GM18508 (cell line): ENCODE measurements at regions not wholly inside any gene's neighbourhood (a gene's known extent, or its start where the extent isn't known, plus 50 kb on each side); places are given as distances from the start of the nearest gene placed in this dataset.

ENCODE experiments used
- ATAC-seq: cut with Tn5 transposase; IDR thresholded peaks from one replicate; pipeline ENCODE4 v1.9.1; 2021; ENCODE audit warnings: moderate number of reproducible peaks; ENCODE audit not compliant: insufficient read depth, unreplicated experiment

GRCh38 chr19:30167206-30167868, 204.8 kb upstream of the ZNF536 start:
- ATAC-seq = no peak

- no peak for ATAC-seq
Observed at GRCh38 chr19:30167976-30168635, 204.1 kb upstream of the ZNF536 start.

- no peak for ATAC-seq
Observed at GRCh38 chr19:30168760-30169159, 203.4 kb upstream of the ZNF536 start.

- ATAC-seq = no peak
Observed at GRCh38 chr19:30169196-30169900, 202.8 kb upstream of the ZNF536 start.

GRCh38 chr19:30170081-30170480, 202.1 kb upstream of the ZNF536 start:
- ATAC-seq = no peak

GRCh38 chr19:30170495-30171137, 201.6 kb upstream of the ZNF536 start:
- ATAC-seq = no peak

GRCh38 chr19:30171138-30171635, 201.0 kb upstream of the ZNF536 start:
- ATAC-seq = no peak

- ATAC-seq = no peak
Observed at GRCh38 chr19:30171795-30172612, 200.2 kb upstream of the ZNF536 start.

- ATAC-seq = no peak
Observed at GRCh38 chr19:30172613-30173242, 199.5 kb upstream of the ZNF536 start.

- no peak for ATAC-seq
Observed at GRCh38 chr19:30173593-30174356, 198.4 kb upstream of the ZNF536 start.

- ATAC-seq = no peak
Observed at GRCh38 chr19:30174357-30174645, 197.9 kb upstream of the ZNF536 start.

GRCh38 chr19:30174791-30175190, 197.4 kb upstream of the ZNF536 start:
- ATAC-seq = no peak

GRCh38 chr19:30175987-30176386, 196.2 kb upstream of the ZNF536 start:
- ATAC-seq = no peak

GRCh38 chr19:30178721-30179402, 193.3 kb upstream of the ZNF536 start:
- ATAC-seq = no peak

GRCh38 chr19:30180691-30181090, 191.5 kb upstream of the ZNF536 start:
- no peak for ATAC-seq

GRCh38 chr19:30183807-30184490, 188.2 kb upstream of the ZNF536 start:
- ATAC-seq = no peak

GRCh38 chr19:30202060-30202600, 170.1 kb upstream of the ZNF536 start:
- ATAC-seq = no peak

- ATAC-seq = no peak
Observed at GRCh38 chr19:30204721-30205120, 167.5 kb upstream of the ZNF536 start.
